GM12878 (cell line): ENCODE measurements at regions not wholly inside any gene's neighbourhood (a gene's known extent, or its start where the extent isn't known, plus 50 kb on each side); places are given as distances from the start of the nearest gene placed in this dataset.

Experiments
- ATAC-seq: fragments of 200-7000 bp; cut with Tn5 transposase; 3 replicates; pipeline ENCODE4 v1.9.1; 2020; ENCODE audit warnings: mild to moderate bottlenecking, moderate library complexity
- BruUV-seq: library from RNA; stranded (reverse); fragments of 400-500 nt; replicated peaks from 2 replicates; lab custom pipeline; 2021; lab: Mats Ljungman, UMichigan
- CTCF ChIA-PET: fragments of 300-600 bp; sonication (Branson Sonifier 250); formaldehyde crosslinking; extraction: SDS; loops from one replicate; lab custom pipeline; 2021; ENCODE audit warnings: inconsistent platforms; lab: Yijun Ruan, JAX
- POLR2A ChIA-PET: fragments of 350-600 bp; formaldehyde crosslinking; extraction: SDS; loops from one replicate; lab custom pipeline; 2021; ENCODE audit warnings: inconsistent platforms; lab: Charles Lee
- RAD21 ChIA-PET: fragments of 300-600 bp; sonication (Branson Sonifier 250); formaldehyde crosslinking; loops from one replicate; lab custom pipeline; 2023; ENCODE audit warnings: antibody characterized with exemption; ENCODE audit not compliant: unreplicated experiment; lab: Charles Lee
- SMC1A ChIA-PET: fragments of 300-600 bp; sonication (Branson Sonifier 250); formaldehyde crosslinking; loops from one replicate; lab custom pipeline; 2023; ENCODE audit not compliant: unreplicated experiment, uncharacterized antibody; lab: Charles Lee
- DNase-seq: peaks from one replicate; pipeline ENCODE4 v3.0.0-alpha.2; 2011; ENCODE audit warnings: low read depth, low spot score
- FAIRE-seq: peaks from 3 replicates; lab custom pipeline; 2011; peaks lifted over from hg19 to GRCh38; lab: Jason Lieb, UNC
- H2AFZ ChIP-seq: 2 replicates; pipeline ENCODE4 v1.6.0; 2011; ENCODE audit warnings: low read depth, low read length, control low read depth; ENCODE audit not compliant: control insufficient read depth
- H3K27ac ChIP-seq: 2 replicates; pipeline ENCODE4 v1.5.1; 2011; ENCODE audit warnings: control low read depth; ENCODE audit not compliant: control insufficient read depth, insufficient read depth
- H3K27me3 ChIP-seq, 2 experiments: replicated peaks in 1 of 2; 2 replicates each; pipeline versions ENCODE4 v1.6.0 to v1.6.1; 2011; ENCODE audit warnings: low read length in 1 of 2; ENCODE audit not compliant: control insufficient read depth in 2 of 2, insufficient read depth in 2 of 2
- H3K36me3 ChIP-seq, 2 experiments: 2 replicates each; pipeline ENCODE4 v1.5.1; 2011; ENCODE audit warnings: low read length in 1 of 2; ENCODE audit not compliant: control insufficient read depth in 2 of 2, insufficient read depth in 2 of 2
- H3K4me1 ChIP-seq: 2 replicates; pipeline ENCODE4 v1.6.1; 2011; ENCODE audit warnings: mild to moderate bottlenecking, low read length, moderate library complexity, mixed read lengths; ENCODE audit not compliant: control insufficient read depth, insufficient read depth
- H3K4me2 ChIP-seq: 2 replicates; pipeline ENCODE4 v1.6.0; 2011; ENCODE audit warnings: control low read depth; ENCODE audit not compliant: control insufficient read depth, insufficient read depth
- H3K4me3 ChIP-seq: fragments of 200-600 bp; sonication (generic); 2 replicates; pipeline ENCODE4 v1.5.1; 2016
- H3K79me2 ChIP-seq: 2 replicates; pipeline ENCODE4 v1.6.0; 2011; ENCODE audit warnings: low read length; ENCODE audit not compliant: control insufficient read depth, insufficient read depth
- H3K9ac ChIP-seq: 2 replicates; pipeline ENCODE4 v1.8.0; 2011; ENCODE audit warnings: low read length, control low read depth, mixed read lengths; ENCODE audit not compliant: control insufficient read depth, insufficient read depth
- H3K9me3 ChIP-seq: replicated peaks from 3 replicates; pipeline ENCODE4 v1.5.1; 2011; ENCODE audit warnings: mild to moderate bottlenecking, low read length; ENCODE audit not compliant: control insufficient read depth, insufficient read depth
- H4K20me1 ChIP-seq: 2 replicates; pipeline ENCODE4 v1.6.0; 2011; ENCODE audit not compliant: control insufficient read depth, insufficient read depth
- FOXM1 ChIP-seq: IDR thresholded peaks from 2 replicates; pipeline ENCODE4 v1.6.1; 2012; ENCODE audit warnings: low read depth, mild to moderate bottlenecking, inconsistent platforms, low read length, moderate library complexity
- SUPT20H ChIP-seq: IDR thresholded peaks from 2 replicates; pipeline ENCODE4 v1.6.1; 2011; ENCODE audit warnings: low read depth, mild to moderate bottlenecking, low read length, moderate library complexity, borderline replicate concordance; ENCODE audit not compliant: control insufficient read depth
- YBX1 ChIP-seq: fragments of 450-650 bp; IDR thresholded peaks from 2 replicates; pipeline ENCODE4 v1.6.1; 2016; ENCODE audit warnings: antibody characterized with exemption
- ZNF384 ChIP-seq: IDR thresholded peaks from 2 replicates; pipeline ENCODE4 v1.6.1; 2012; ENCODE audit warnings: low read depth, mild to moderate bottlenecking, low read length, improper control_type of control experiment, borderline replicate concordance
- WGBS: methylation state at CpG from one replicate; pipeline ENCODE4 v1.1.6; 2016; ENCODE audit warnings: low lambda C conversion rate; ENCODE audit not compliant: insufficient replicate concordance, insufficient coverage; ENCODE audit errors: missing lambda C conversion rate; 5-methylcytosine and 5-hydroxymethylcytosine counted together
- in situ Hi-C: fragments of 300-500 bp; cut with MboI; formaldehyde crosslinking; loops from 9 replicates; pipeline ENCODE4 v1.14.3; 2018; ENCODE audit warnings: mixed read lengths
- intact Hi-C: fragments of 100-400 bp; cut with micrococcal nuclease; formaldehyde crosslinking; loops from one replicate; pipeline ENCODE4 v1.14.2; 2022; ENCODE audit not compliant: unreplicated experiment
- TF ChIP-seq, protein P1 (sequence below): IDR thresholded peaks from 2 replicates; pipeline ENCODE4 v1.6.1; 2012; ENCODE audit warnings: low read depth, low read length, improper control_type of control experiment

DNA sequence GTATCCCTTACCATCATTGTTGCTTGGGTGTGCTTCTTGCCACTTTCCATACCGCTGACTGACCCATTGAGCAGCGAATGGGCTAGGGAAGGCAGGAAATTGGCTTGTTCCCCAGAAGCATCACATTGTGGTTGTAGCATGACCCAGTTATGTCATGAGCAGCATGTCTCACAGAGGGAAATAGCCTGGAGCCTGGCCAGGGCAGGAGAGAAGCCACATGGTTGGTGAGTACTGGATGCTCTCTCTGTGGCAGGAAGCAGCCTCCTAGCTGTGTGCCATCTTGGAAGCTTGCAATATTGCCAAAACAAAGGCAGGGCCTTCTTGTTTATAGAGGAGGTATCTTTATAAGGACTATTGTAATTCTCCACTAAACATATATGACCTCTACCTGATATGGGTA lies 482.6 kb downstream of the PIK3C3 start (continued):
- no peak for TF ChIP-seq SUPT20H

DNA sequence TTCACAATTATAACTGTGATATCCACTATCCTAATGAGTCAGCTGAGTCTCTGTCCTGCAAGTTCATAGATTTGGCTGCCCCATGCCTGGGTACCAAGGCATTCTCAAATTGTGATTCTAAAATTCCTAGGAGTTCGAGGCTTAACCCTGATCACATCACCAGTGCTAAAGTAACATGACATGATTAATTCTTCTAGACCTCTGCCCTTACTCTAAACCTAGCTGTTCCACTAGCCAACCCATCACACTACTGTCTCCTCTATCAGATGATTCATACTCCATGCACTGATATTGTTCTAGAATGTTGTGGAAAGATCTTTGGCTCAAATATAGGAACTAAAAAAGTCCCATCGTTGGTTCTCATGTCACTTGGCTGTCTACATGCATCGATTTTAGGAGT lies 487.6 kb downstream of the PIK3C3 start:
- no peak overlapping the region for H3K4me2 ChIP-seq
- ChIA-PET RAD21 (no interaction called here), SMC1A (no interaction called here), POLR2A (no interaction called here), CTCF (no interaction called here)
- H3K27me3 ChIP-seq = no peaks in the 10 kb centered on the region
- DNase-seq = no peak
- no peak overlapping the region for H3K4me3 ChIP-seq
- H3K27ac ChIP-seq = no peak overlapping the region
- no peak for FAIRE-seq
- H3K36me3 ChIP-seq = no peaks in the 10 kb centered on the region
- intact Hi-C loops = no loop called here
- H3K79me2 ChIP-seq = no peaks in the 10 kb centered on the region
- no peak for TF ChIP-seq ZNF384
- TF ChIP-seq YBX1 = no peak
- no peak for TF ChIP-seq FOXM1
- TF ChIP-seq, protein P1, sequence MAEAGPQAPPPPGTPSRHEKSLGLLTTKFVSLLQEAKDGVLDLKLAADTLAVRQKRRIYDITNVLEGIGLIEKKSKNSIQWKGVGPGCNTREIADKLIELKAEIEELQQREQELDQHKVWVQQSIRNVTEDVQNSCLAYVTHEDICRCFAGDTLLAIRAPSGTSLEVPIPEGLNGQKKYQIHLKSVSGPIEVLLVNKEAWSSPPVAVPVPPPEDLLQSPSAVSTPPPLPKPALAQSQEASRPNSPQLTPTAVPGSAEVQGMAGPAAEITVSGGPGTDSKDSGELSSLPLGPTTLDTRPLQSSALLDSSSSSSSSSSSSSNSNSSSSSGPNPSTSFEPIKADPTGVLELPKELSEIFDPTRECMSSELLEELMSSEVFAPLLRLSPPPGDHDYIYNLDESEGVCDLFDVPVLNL = no peak
- H2AFZ ChIP-seq = no peak overlapping the region
- no peaks in the 10 kb centered on the region for H4K20me1 ChIP-seq
- 0% methylated on average over 3 of the region's 3 CpGs for WGBS
- H3K9ac ChIP-seq = no peak overlapping the region
- no peaks in the 10 kb centered on the region for H3K4me1 ChIP-seq
- in situ Hi-C loops = no loop called here
- H3K9me3 ChIP-seq = no peaks in the 10 kb centered on the region; the same call in 2 of the 3 replicates
- ATAC-seq = no peak
- no TSS peak for BruUV-seq
